GM10266 (cell line): ENCODE measurements at regions not wholly inside any gene's neighbourhood (a gene's known extent, or its start where the extent isn't known, plus 50 kb on each side); places are given as distances from the start of the nearest gene placed in this dataset.

Experiments used
- DNase-seq: peaks from one replicate; pipeline ENCODE4 v3.0.0; 2012; ENCODE audit errors: extremely low spot score
- CTCF ChIP-seq: IDR thresholded peaks from 2 replicates; pipeline ENCODE4 v1.5.1; 2012; ENCODE audit warnings: mild to moderate bottlenecking, low read depth; ENCODE audit not compliant: control insufficient read depth, insufficient read depth; ENCODE audit errors: missing control alignments

- TF ChIP-seq CTCF: no peak
Measured at GRCh38 chr15:35867356-35867755, 321.4 kb upstream of the DPH6 start.

GRCh38 chr15:35871282-35871681 lies 325.3 kb upstream of the DPH6 start:
- no peak for DNase-seq
- no peak for TF ChIP-seq CTCF

More at GRCh38 chr15:35867356-35867755, 321.4 kb upstream of the DPH6 start:
- no peak for DNase-seq

- TF ChIP-seq CTCF: no peak
- DNase-seq: no peak
Measured at GRCh38 chr15:35871812-35872211, 325.8 kb upstream of the DPH6 start.

- TF ChIP-seq CTCF: no peak
- no peak for DNase-seq
Measured at GRCh38 chr15:35872577-35872976, 326.6 kb upstream of the DPH6 start.

GRCh38 chr15:35874260-35874905 lies 328.4 kb upstream of the DPH6 start:
- TF ChIP-seq CTCF: no peak
- no peak for DNase-seq

- TF ChIP-seq CTCF: no peak
- DNase-seq: no peak
Measured at GRCh38 chr15:35876762-35877161, 330.8 kb upstream of the DPH6 start.

- TF ChIP-seq CTCF: no peak
- no peak for DNase-seq
Measured at GRCh38 chr15:35880896-35881295, 334.9 kb upstream of the DPH6 start.
